OCI-LY3 (cell line): ENCODE measurements at regions not wholly inside any gene's neighbourhood (a gene's known extent, or its start where the extent isn't known, plus 50 kb on each side); places are given as distances from the start of the nearest gene placed in this dataset.

ENCODE experiments used
- H2AFZ ChIP-seq: fragments of 200-600, 300-600 bp; shearing (Covaris generic); 2 replicates; pipeline ENCODE4 v1.6.0; 2014; ENCODE audit warnings: antibody characterized with exemption, low read depth, low read length
- H3K27ac ChIP-seq: fragments of 200-600, 300-600 bp; sonication (generic); 2 replicates; pipeline ENCODE4 v1.5.1; 2014; ENCODE audit warnings: mild to moderate bottlenecking, low read length, moderate library complexity, mixed read lengths
- H3K27me3 ChIP-seq: fragments of 200-600, 300-600 bp; sonication (generic); 2 replicates; pipeline ENCODE4 v1.6.1; 2014; ENCODE audit warnings: low read depth, low read length, mixed read lengths
- H3K36me3 ChIP-seq: fragments of 200-600, 300-600 bp; sonication (generic); replicated peaks from 2 replicates; pipeline ENCODE3; 2014; ENCODE audit warnings: low read depth, low read length, mixed read lengths
- H3K4me1 ChIP-seq: fragments of 300-600, 200-600 bp; sonication (generic); 2 replicates; pipeline ENCODE4 v1.6.1; 2014; ENCODE audit warnings: low read length, mixed read lengths
- H3K4me2 ChIP-seq: fragments of 200-600, 300-600 bp; sonication (generic); 2 replicates; pipeline ENCODE4 v1.6.1; 2014; ENCODE audit warnings: low read length, mixed read lengths
- H3K4me3 ChIP-seq: fragments of 300-600, 200-600 bp; sonication (generic); 2 replicates; pipeline ENCODE4 v1.5.1; 2014; ENCODE audit warnings: antibody characterized with exemption, mild to moderate bottlenecking, low read length, moderate library complexity
- H3K79me2 ChIP-seq: fragments of 300-600, 200-600 bp; shearing (Covaris generic); 2 replicates; pipeline ENCODE4 v1.6.1; 2014; ENCODE audit warnings: mild to moderate bottlenecking, low read length, mixed read lengths
- H3K9ac ChIP-seq: fragments of 300-600, 200-600 bp; shearing (Covaris generic); 2 replicates; pipeline ENCODE4 v1.6.0; 2014; ENCODE audit warnings: mild to moderate bottlenecking, low read length, moderate library complexity
- H3K9me3 ChIP-seq: fragments of 200-600, 300-600 bp; shearing (Covaris generic); 2 replicates; pipeline ENCODE4 v1.6.1; 2014; ENCODE audit warnings: low read length, mixed read lengths; ENCODE audit not compliant: insufficient read depth
- H4K20me1 ChIP-seq: fragments of 200-600, 300-600 bp; sonication (generic); 2 replicates; pipeline ENCODE4 v1.6.1; 2016; ENCODE audit warnings: low read length, mixed read lengths; ENCODE audit not compliant: insufficient read depth
- CTCF ChIP-seq: fragments of 200-600, 300-600 bp; sonication (generic); IDR thresholded peaks from 2 replicates; pipeline ENCODE4 v1.5.1; 2014; ENCODE audit warnings: antibody characterized with exemption, low read length, low read depth
- EZH2phosphoT487 ChIP-seq: fragments of 200-600 bp; shearing (Covaris generic); IDR thresholded peaks from 2 replicates; pipeline ENCODE4 v1.6.1; 2018; ENCODE audit warnings: antibody characterized with exemption, mixed run types, low read depth

GRCh38 chr16:86133847-86134375 is 234.9 kb downstream of the IRF8 start:
- no peaks in the 10 kb centered on the region for H3K79me2 ChIP-seq
- H3K9ac ChIP-seq = no peak overlapping the region
- no peaks in the 10 kb centered on the region for H3K36me3 ChIP-seq
- TF ChIP-seq EZH2phosphoT487 = no peak
- no peak for TF ChIP-seq CTCF
- no peak overlapping the region for H2AFZ ChIP-seq
- no peak overlapping the region for H3K4me3 ChIP-seq
- no peak overlapping the region for H3K4me2 ChIP-seq
- no peaks in the 10 kb centered on the region for H3K9me3 ChIP-seq
- no peaks in the 10 kb centered on the region for H3K4me1 ChIP-seq
- no peak overlapping the region for H3K27ac ChIP-seq
- H4K20me1 ChIP-seq = no peaks in the 10 kb centered on the region
- H3K27me3 ChIP-seq = peaks cover 37% of the 10 kb centered on the region

GRCh38 chr16:86134802-86135461 is 236.0 kb downstream of the IRF8 start:
- Histone ChIP-seq H2AFZ (no peak overlapping the region), H3K27me3 (peaks cover 47% of the 10 kb centered on the region), H3K4me3 (no peak overlapping the region), H3K9ac (no peak overlapping the region), H3K79me2 (no peaks in the 10 kb centered on the region), H4K20me1 (no peaks in the 10 kb centered on the region), H3K27ac (no peak overlapping the region), H3K4me1 (no peaks in the 10 kb centered on the region), H3K9me3 (no peaks in the 10 kb centered on the region), H3K4me2 (no peak overlapping the region), H3K36me3 (no peaks in the 10 kb centered on the region)
- TF ChIP-seq EZH2phosphoT487 (no peak), CTCF (no peak)

GRCh38 chr16:86137359-86137758 is 238.4 kb downstream of the IRF8 start:
- Histone ChIP-seq H3K79me2 (no peaks in the 10 kb centered on the region), H3K9ac (no peak overlapping the region), H3K4me2 (no peak overlapping the region), H4K20me1 (no peaks in the 10 kb centered on the region), H2AFZ (no peak overlapping the region), H3K9me3 (no peaks in the 10 kb centered on the region), H3K27ac (no peak overlapping the region), H3K4me1 (no peaks in the 10 kb centered on the region), H3K27me3 (peaks cover 59% of the 10 kb centered on the region), H3K36me3 (no peaks in the 10 kb centered on the region), H3K4me3 (no peak overlapping the region)
- TF ChIP-seq CTCF = no peak
- TF ChIP-seq EZH2phosphoT487 = no peak

- Histone ChIP-seq H3K4me2 (no peak overlapping the region), H3K4me3 (no peak overlapping the region), H3K4me1 (no peaks in the 10 kb centered on the region), H3K27me3 (peaks cover 60% of the 10 kb centered on the region), H3K27ac (no peak overlapping the region), H3K9ac (no peak overlapping the region), H4K20me1 (no peaks in the 10 kb centered on the region), H3K36me3 (no peaks in the 10 kb centered on the region), H3K9me3 (no peaks in the 10 kb centered on the region), H2AFZ (no peak overlapping the region), H3K79me2 (no peaks in the 10 kb centered on the region)
- TF ChIP-seq CTCF = no peak
- TF ChIP-seq EZH2phosphoT487 = no peak
Observed at GRCh38 chr16:86138121-86139085, 239.4 kb downstream of the IRF8 start.
